GM12872 (cell line): ENCODE measurements at regions not wholly inside any gene's neighbourhood (a gene's known extent, or its start where the extent isn't known, plus 50 kb on each side); places are given as distances from the start of the nearest gene placed in this dataset.

Experiments used
- CTCF ChIP-seq: IDR thresholded peaks from 3 replicates; pipeline ENCODE4 v1.5.1; 2011; ENCODE audit warnings: low read depth, mild to moderate bottlenecking, low read length, moderate library complexity; ENCODE audit not compliant: insufficient read depth

GRCh38 chr17:53058031-53058430, 764.7 kb upstream of the KIF2B start:
- no peak for TF ChIP-seq CTCF

GRCh38 chr17:53046781-53047180, 775.9 kb upstream of the KIF2B start:
- no peak for TF ChIP-seq CTCF

GRCh38 chr17:53039981-53040380, 782.7 kb upstream of the KIF2B start:
- no peak for TF ChIP-seq CTCF

GRCh38 chr17:53033297-53033696, 789.4 kb upstream of the KIF2B start:
- no peak for TF ChIP-seq CTCF

GRCh38 chr17:53032861-53033271, 789.9 kb upstream of the KIF2B start:
- TF ChIP-seq CTCF, result peak; percentile 20; the same call in 1 of the 3 replicates

- no peak for TF ChIP-seq CTCF
Measured at GRCh38 chr17:53017227-53017626, 805.5 kb upstream of the KIF2B start.

- TF ChIP-seq CTCF, result no peak
Measured at GRCh38 chr17:53016085-53016484, 806.6 kb upstream of the KIF2B start.

GRCh38 chr17:53012364-53012763, 810.4 kb upstream of the KIF2B start:
- TF ChIP-seq CTCF, result no peak
